ENCODE measurements at regions not wholly inside any gene's neighbourhood (a gene's known extent, or its start where the extent isn't known, plus 50 kb on each side); places are given as distances from the start of the nearest gene placed in this dataset.
A peak's percentile ranks its signal among the peaks of the same experiment; 100 is the strongest.

- TF ChIP-seq ZNF592 (IDR thresholded peaks at IDR 0.05) (no peak), ZNF384 (IDR thresholded peaks at IDR 0.05; ENCODE audit: borderline replicate concordance, low read depth, low read length) (no peak), SMAD5 (IDR thresholded peaks at IDR 0.05; ENCODE audit: low read depth) (no peak), YBX1 (IDR thresholded peaks at IDR 0.05) (no peak), STAT3 (IDR thresholded peaks at IDR 0.05; ENCODE audit: low read depth, low read length) (no peak), DPF2 (IDR thresholded peaks at IDR 0.05) (0 out of 2 replicates have a peak, but pooled peaks have one; percentile 29), SIN3A (IDR thresholded peaks at IDR 0.05; ENCODE audit: low read depth, low read length) (no peak), NKRF (conservative IDR thresholded peaks at IDR 0.05) (no peak), FOS (IDR thresholded peaks at IDR 0.05; ENCODE audit: borderline replicate concordance, extremely low read depth, insufficient read length) (no peak), EGR1 (IDR thresholded peaks at IDR 0.05; ENCODE audit: borderline replicate concordance in 1 of 2, low read depth in 2 of 2, low read length in 2 of 2) (no peak), E2F8 (IDR thresholded peaks at IDR 0.05; ENCODE audit: low read depth, partially characterized antibody) (no peak), LARP7 (IDR thresholded peaks at IDR 0.05) (no peak), CBFB (IDR thresholded peaks at IDR 0.05; ENCODE audit: low read depth) (no peak), E4F1 (IDR thresholded peaks at IDR 0.05; ENCODE audit: borderline replicate concordance, partially characterized antibody) (no peak), TCF7 (IDR thresholded peaks at IDR 0.05; ENCODE audit: borderline replicate concordance) (no peak), ZBTB11 (CRISPR knock-in tag; IDR thresholded peaks at IDR 0.05) (no peak)
Measured at GRCh38 chr14:22071006-22071405, 397.4 kb upstream of the OR4E1 start (continued).
